CD4-positive, alpha-beta T cell treated with Interleukin-15 for 1 hour (primary cell): ENCODE measurements at regions not wholly inside any gene's neighbourhood (a gene's known extent, or its start where the extent isn't known, plus 50 kb on each side); places are given as distances from the start of the nearest gene placed in this dataset.
"Not testable (repeated sequence)": the region's sequence is repeated elsewhere in the genome, so short reads cannot be mapped to it uniquely, and the experiment has no call there.

Source experiments
- DNase-seq: peaks from one replicate; pipeline ENCODE4 v3.0.0-alpha.2; 2020

- no peak for DNase-seq
Observed at GRCh38 chr18:59059140-59059539, 80.5 kb upstream of the SEC11C start.

DNA sequence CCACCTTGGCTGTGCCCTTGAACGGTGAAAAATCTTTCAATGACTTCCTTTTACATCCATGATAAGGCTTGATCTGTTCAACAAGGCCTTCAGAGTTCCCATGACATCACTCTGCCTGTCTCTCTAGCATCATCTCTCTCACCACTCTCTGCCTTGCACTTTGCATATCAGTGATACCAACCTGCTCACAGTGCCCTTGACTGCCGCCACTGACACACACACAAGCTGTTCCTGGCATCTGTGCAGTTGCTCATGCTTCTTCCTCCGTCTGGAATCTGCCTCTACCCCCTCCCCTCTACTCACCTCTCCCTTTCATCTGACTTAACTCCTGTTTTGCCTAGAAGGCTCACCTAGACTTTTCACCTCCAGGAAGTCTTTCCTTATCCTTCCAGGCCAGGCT, 79.1 kb upstream of the SEC11C start:
- no peak for DNase-seq

DNA sequence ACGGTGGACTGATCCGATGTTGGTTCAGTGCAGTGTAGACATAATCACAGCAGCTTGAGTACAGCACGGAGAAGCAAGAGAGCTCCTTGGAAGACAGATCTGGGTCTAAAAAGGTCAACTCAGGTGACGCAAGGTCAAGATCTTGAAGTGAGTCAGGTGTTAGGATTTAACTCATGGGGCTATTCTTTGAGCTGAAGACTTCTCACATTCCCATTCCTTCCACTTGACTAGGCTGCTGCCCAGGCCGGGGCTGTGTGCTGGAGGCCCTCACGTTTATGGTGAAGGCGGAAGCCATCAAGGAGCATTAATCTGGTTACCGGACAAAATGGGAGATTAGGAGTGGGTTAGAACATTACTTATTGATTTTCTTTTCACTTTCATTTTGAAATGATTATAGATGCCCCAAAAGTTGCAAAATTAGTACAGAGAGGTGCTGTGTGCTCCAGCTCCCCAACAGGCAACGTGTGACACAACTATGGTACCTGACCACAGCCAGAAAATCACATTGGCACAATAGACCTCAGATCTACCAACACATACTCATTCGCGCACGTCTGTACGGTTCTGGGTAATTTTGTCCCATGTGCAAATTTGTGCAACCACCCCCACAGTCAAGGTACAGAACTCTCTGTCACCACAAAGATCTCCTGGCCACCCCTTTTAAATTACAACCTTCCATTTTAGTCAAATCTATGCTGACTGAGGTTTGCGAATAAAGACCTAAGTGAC, 77.6 kb upstream of the SEC11C start:
- DNase-seq, result no peak

DNA sequence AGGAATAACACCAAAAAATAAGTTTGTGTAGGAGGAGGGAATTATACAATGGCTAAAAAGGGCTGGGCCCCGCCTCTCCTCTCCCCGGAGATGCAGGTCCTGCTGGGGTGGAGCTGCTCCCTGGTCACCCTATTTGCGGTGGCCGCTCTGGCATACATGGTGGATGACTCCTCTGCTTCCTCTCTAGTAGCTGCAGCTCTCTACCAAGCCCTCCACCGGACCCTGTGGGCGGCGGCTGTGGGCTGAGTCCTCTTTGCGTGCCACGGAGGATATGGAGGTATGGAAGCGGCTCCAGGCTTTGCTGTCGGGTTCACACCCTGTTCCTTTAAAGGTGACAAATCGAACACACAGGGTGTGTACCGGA, 77.1 kb upstream of the SEC11C start:
- DNase-seq, result no peak

- DNase-seq, result no peak
Observed at GRCh38 chr18:59063300-59063906, 76.3 kb upstream of the SEC11C start.

GRCh38 chr18:59063912-59064311, 75.8 kb upstream of the SEC11C start:
- no peak for DNase-seq

- DNase-seq, result no peak
Observed at GRCh38 chr18:59065684-59066083, 74.0 kb upstream of the SEC11C start.

DNA sequence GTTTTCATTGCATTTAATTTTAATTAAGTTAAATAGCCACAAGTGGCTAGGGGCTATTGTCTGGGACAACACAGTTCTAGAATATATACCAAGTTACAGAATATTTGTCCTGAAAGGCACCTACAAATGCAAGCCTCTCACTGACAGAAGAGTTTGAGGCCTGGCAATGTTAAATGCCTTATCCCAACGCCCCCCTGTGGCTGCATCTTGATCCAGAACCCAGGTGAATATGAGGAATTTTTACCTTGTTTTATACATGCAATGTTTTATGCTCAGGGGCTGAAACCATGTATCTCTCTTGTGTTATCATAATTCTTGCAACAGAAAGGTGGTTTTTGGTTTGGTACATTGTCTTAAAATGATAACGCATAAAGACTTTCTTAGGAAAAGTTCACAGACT, 71.8 kb upstream of the SEC11C start:
- no peak for DNase-seq

DNA sequence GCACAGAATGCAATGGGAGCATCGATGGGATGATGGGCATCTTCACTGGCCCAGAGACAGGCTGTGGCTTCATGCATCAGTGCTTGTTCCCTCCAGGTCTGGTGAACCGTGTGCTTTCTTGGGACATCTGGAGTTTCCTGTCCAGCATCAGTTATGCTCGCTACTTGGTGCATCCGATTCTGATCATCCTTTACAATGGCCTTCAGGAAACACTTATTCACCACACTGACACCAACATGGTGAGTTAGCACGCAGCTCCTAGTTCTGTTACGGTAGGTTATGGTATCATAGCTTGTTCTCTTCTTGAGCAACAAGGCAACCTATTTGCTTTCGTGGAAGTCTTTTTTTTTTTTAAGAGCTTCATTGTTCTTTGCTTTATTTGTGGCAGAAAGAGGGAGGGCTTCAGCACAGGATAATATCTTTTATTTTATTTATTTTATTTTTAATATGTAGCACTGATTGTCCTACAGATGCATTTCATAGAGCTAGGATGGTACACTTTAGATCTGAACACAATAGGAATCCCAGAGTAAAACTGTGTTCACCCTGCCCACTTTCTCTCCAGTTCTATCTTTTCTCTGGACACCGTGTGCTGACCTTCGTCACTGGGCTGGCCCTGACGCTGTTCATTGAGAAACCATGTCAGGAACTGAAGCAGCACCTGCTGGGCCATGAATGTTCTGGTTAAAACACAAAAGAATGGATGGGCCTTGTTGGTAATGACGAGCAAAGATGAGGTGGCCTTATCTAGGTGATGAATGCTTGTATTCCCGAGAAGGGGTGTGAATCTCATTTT, 71.2 kb upstream of the SEC11C start:
- DNase-seq, result no peak

- peak; percentile 68 for DNase-seq
Observed at GRCh38 chr18:59070181-59070912, 69.3 kb upstream of the SEC11C start.

DNA sequence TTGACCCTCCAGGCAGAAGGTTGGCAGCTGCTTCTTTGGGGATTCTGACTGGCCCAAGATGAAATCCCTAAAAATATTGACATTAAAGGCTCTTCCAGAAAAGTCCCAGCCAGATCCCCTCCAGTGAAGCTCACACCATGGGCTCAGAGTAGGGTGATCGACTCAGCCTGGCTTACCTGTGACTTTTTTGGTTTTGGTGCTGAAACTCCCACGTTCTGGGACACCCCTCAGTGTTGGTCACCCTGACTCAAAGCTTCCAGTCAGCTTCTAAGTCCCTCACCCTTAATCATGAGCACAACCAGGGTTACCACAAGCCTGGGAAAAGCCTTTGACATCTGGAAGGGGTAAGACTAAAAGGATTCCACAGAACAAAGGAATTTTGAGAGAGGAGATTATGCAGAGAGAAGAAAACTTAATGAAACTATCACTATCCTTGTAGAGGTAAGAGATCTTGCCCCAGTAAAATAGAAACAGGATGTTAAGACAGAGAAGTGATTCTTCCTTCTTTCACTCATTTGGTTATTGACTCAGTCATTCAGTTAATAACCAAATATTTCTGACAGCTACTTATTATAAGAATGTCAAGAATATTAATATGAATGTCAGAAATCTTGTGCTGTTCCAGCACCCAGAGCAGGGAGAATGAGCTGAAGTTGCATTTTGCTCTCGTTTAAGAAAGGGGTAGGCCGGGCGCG, 66.8 kb upstream of the SEC11C start:
- DNase-seq, result no peak

GRCh38 chr18:59075923-59076322, 63.8 kb upstream of the SEC11C start:
- DNase-seq, result no peak

DNA sequence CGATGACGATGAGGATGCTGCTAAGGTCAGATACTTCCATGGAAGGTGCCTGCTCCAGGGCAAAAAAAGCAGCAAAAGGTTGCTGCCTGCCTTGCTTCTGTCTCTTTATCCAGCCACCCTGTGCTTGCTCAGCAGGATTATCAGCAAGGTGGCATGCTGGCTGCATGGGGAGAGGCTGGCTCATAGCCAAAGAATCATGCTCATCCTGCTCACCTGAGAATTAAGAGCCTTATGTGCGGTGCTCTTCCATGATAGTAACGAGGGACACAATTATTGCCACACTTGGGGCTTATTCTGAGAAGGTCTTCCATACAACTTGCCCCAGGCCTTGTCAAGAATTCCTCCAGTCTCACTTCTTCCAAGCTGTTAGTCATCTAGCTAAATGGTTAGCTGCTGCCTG, 60.4 kb upstream of the SEC11C start:
- no peak for DNase-seq

- DNase-seq, result not testable (repeated sequence)
Observed at GRCh38 chr18:59079687-59080501, 59.8 kb upstream of the SEC11C start.

DNA sequence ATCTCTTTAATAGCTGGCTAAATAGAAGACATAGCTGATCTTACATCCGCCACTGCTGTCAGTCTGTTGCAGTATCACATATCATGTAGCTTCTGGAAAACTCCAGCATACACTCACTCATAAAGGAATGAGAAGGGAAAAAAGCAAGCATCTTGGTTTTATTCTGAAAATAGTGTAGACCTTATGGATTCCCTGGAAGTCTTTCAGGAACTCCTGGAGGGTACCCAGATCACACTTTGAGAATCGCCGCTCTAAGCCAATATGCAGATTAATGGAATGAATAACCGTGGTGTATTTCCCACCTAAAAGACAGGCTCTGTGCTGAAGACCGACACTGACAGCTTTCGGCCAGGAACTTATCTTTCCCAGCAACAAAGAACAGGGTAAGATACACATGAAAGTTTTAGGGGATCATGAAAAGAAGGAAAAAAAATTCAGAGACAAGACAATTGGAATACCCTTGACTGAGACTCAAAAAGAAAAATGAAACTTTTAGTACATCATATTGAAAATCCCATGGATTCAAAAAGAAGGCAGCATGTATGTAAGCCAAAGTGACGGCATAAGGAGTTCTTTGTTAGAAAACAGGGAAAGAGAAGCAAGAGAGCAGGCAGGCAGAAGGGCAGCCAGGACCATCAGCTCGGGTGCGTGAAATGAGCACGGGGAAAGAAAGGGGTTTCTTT, 56.4 kb upstream of the SEC11C start:
- DNase-seq, result no peak

- DNase-seq, result no peak
Observed at GRCh38 chr18:59085126-59085794, 54.4 kb upstream of the SEC11C start.

- DNase-seq, result no peak
Observed at GRCh38 chr18:59085797-59086196, 53.9 kb upstream of the SEC11C start.

DNA sequence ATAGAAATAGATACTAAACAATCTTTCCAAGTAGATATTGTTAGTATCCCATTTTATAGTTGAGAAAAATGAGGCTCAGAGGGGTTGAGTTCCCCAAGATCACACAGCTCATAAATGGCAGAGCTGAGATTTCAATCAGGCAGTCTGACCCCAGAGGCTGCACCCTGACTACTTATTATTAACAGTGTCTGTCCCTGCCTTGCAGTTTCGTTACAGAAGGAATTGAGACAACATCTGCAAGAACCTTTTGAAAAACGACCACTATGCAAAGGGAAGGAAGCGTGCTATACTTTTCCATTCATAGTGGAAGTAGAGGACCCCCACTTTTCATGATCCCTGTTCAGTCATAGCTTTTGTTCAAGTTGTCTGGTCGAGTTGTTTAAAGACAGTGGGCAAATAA, 53.2 kb upstream of the SEC11C start:
- DNase-seq, result no peak

DNA sequence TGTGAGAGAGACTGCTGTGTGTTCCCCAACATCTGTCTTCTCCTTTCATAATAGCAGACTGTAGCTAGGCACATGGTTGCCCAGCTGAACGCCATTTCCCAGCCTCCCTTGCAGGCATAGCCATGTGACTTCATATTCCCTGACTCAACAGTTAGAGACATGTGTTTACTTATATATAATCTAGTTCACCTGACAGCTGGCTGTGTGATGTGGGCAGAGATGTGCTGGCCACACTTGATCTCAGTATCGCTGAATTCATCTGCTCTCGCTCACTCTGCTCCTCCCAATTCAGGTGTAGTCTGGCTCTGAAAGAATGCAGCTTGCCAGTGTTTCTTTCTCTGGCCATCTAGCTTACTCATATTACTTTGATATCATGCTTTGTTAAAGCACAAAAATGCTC, 52.3 kb upstream of the SEC11C start:
- DNase-seq, result no peak
